Stomach (tissue), 8 donors: ENCODE measurements at regions not wholly inside any gene's neighbourhood (a gene's known extent, or its start where the extent isn't known, plus 50 kb on each side); places are given as distances from the start of the nearest gene placed in this dataset.

Experiments
- DNase-seq, 2 donors: peaks; one replicate each; pipeline versions ENCODE4 v3.0.0 to v3.0.0-alpha.2; 2013 to 2019
- H3K27ac ChIP-seq, 5 donors: fragments of 200-600 bp in 4 of 5; sonication (generic) in 4 of 5; one replicate each; pipeline ENCODE4 v1.5.1; 2013 to 2019; ENCODE audit warnings: mild to moderate bottlenecking in 1 of 5, moderate library complexity in 1 of 5
- H3K27me3 ChIP-seq, 3 donors: fragments of 200-600 bp; sonication (generic); one replicate each; pipeline ENCODE4 v1.5.1; 2017 to 2019; ENCODE audit warnings: mixed run types in 1 of 3
- H3K36me3 ChIP-seq, 4 donors: fragments of 200-600 bp; sonication (generic); 1 replicate in 3 of 4; 2 replicates in 1 of 4; pipeline ENCODE4 v1.5.1; 2016 to 2019
- H3K4me1 ChIP-seq, 4 donors: fragments of 200-600 bp; sonication (generic); one replicate each; pipeline ENCODE4 v1.5.1; 2016 to 2019
- H3K4me3 ChIP-seq, 4 donors: fragments of 200-600 bp; sonication (generic) in 3 of 4; one replicate each; pipeline ENCODE4 v1.5.1; 2016 to 2019; ENCODE audit warnings: mild to moderate bottlenecking in 1 of 4
- H3K9me3 ChIP-seq, 4 donors: fragments of 200-600 bp; sonication (generic); one replicate each; pipeline ENCODE4 v1.5.1; 2016 to 2019
- CTCF ChIP-seq, 7 experiments: fragments of 450-650 bp in 4 of 7; fragments of 200-600 bp in 3 of 7; sonication (generic) in 3 of 7; IDR thresholded peaks; one replicate each; pipeline ENCODE4 v1.5.1; 2016 to 2019; ENCODE audit warnings: antibody characterized with exemption in 7 of 7, control low read depth in 2 of 7, mild to moderate bottlenecking in 1 of 7
- EP300 ChIP-seq: sonication (generic); formaldehyde crosslinking; IDR thresholded peaks from one replicate; pipeline ENCODE4 v1.6.1; 2017; ENCODE audit warnings: antibody characterized with exemption
- POLR2A ChIP-seq, 4 donors: fragments of 450-650 bp; IDR thresholded peaks; one replicate each; pipeline ENCODE4 v1.6.1; 2016; ENCODE audit warnings: antibody characterized with exemption in 4 of 4, control low read depth in 2 of 4, mild to moderate bottlenecking in 1 of 4, moderate library complexity in 1 of 4
- POLR2AphosphoS5 ChIP-seq, 3 donors: sonication (generic); formaldehyde crosslinking; IDR thresholded peaks; one replicate each; pipeline ENCODE4 v1.6.1; 2016; ENCODE audit warnings: antibody characterized with exemption in 3 of 3
- WGBS, 5 donors: extraction: QIAGEN DNeasy Blood & Tissue Kit in 3 of 5; methylation state at CpG; one replicate each; pipeline versions ENCODE4 v1.1.5 to v1.1.7; 2013 to 2018; 5-methylcytosine and 5-hydroxymethylcytosine counted together
- intact Hi-C: fragments of 100-400 bp; cut with DNase I; formaldehyde crosslinking; loops from one replicate; pipeline ENCODE4 v1.15.1; 2023; ENCODE audit warnings: low total_unique reads
- donor health status: healthy with polysubstance abuse.
- donor health status: Bipolar disorder and iron deficiency.
- donor health status: healthy.

GRCh38 chr12:17593715-17594406, 496.1 kb downstream of the RERGL start:
- intact Hi-C loops = no loop called here
- no peaks in the 10 kb centered on the region for H3K4me1 ChIP-seq
- H3K9me3 ChIP-seq = no peaks in the 10 kb centered on the region
- H3K4me3 ChIP-seq = no peak overlapping the region
- 68 to 77% (median 69%) methylated on average over 2 of the region's 2 CpGs for WGBS, 5 donors
- DNase-seq = no peak
- TF ChIP-seq EP300 (no peak), POLR2A (IDR thresholded peaks at IDR 0.05) (no peak), CTCF (IDR thresholded peaks at IDR 0.05) (no peak)
- no peaks in the 10 kb centered on the region for H3K27me3 ChIP-seq
- no peaks in the 10 kb centered on the region for H3K36me3 ChIP-seq
- no peak overlapping the region for H3K27ac ChIP-seq

- H3K4me3 ChIP-seq = no peak overlapping the region
- no peak for DNase-seq
- TF ChIP-seq POLR2A (IDR thresholded peaks at IDR 0.05) = no peak
- TF ChIP-seq EP300 = no peak
- no peak for TF ChIP-seq POLR2AphosphoS5 (IDR thresholded peaks at IDR 0.05)
- TF ChIP-seq CTCF (IDR thresholded peaks at IDR 0.05) = no peak
- intact Hi-C loops = no loop called here
- 78 to 83% (median 81%) methylated on average over 4 of the region's 4 CpGs for WGBS, 5 donors
- H3K4me1 ChIP-seq = no peaks in the 10 kb centered on the region
- H3K27me3 ChIP-seq = no peaks in the 10 kb centered on the region
- no peak overlapping the region for H3K27ac ChIP-seq
- no peaks in the 10 kb centered on the region for H3K36me3 ChIP-seq
- no peaks in the 10 kb centered on the region for H3K9me3 ChIP-seq
Observed at GRCh38 chr12:17592472-17592871, 497.5 kb downstream of the RERGL start.

GRCh38 chr12:17591005-17591681, 498.9 kb downstream of the RERGL start:
- DNase-seq = no peak
- intact Hi-C loops = no loop called here
- Histone ChIP-seq H3K9me3 (no peaks in the 10 kb centered on the region), H3K4me3 (no peak overlapping the region), H3K36me3 (no peaks in the 10 kb centered on the region), H3K27me3 (no peaks in the 10 kb centered on the region), H3K4me1 (no peaks in the 10 kb centered on the region), H3K27ac (no peak overlapping the region)
- 89 to 94% (median 91%) methylated on average over 4 of the region's 4 CpGs for WGBS, 5 donors
- TF ChIP-seq POLR2AphosphoS5 (IDR thresholded peaks at IDR 0.05) = no peak
- no peak for TF ChIP-seq POLR2A (IDR thresholded peaks at IDR 0.05)
- no peak for TF ChIP-seq EP300
- no peak for TF ChIP-seq CTCF (IDR thresholded peaks at IDR 0.05)

GRCh38 chr12:17588968-17589367, 501.0 kb downstream of the RERGL start:
- no peaks in the 10 kb centered on the region for H3K4me1 ChIP-seq
- intact Hi-C loops = no loop called here
- H3K27ac ChIP-seq = no peak overlapping the region
- H3K4me3 ChIP-seq = no peak overlapping the region
- DNase-seq = peak in 1 of 2 donors; percentile 10
- no peaks in the 10 kb centered on the region for H3K36me3 ChIP-seq
- TF ChIP-seq EP300 = no peak
- no peak for TF ChIP-seq POLR2AphosphoS5 (IDR thresholded peaks at IDR 0.05)
- no peak for TF ChIP-seq POLR2A (IDR thresholded peaks at IDR 0.05)
- no peak for TF ChIP-seq CTCF (IDR thresholded peaks at IDR 0.05)
- WGBS, 5 donors = 42 to 47% (median 45%) methylated on average over 5 of the region's 5 CpGs
- H3K27me3 ChIP-seq = no peaks in the 10 kb centered on the region
- no peaks in the 10 kb centered on the region for H3K9me3 ChIP-seq
